ENCODE measurements at regions not wholly inside any gene's neighbourhood (a gene's known extent, or its start where the extent isn't known, plus 50 kb on each side); places are given as distances from the start of the nearest gene placed in this dataset.

GRCh38 chr18:22816266-22817176 is 116.6 kb upstream of the RBBP8 start:
- TF ChIP-seq CTCF (IDR thresholded peaks at IDR 0.05) (no peak), POLR2A (IDR thresholded peaks at IDR 0.05) (no peak)
